ENCODE measurements at regions not wholly inside any gene's neighbourhood (a gene's known extent, or its start where the extent isn't known, plus 50 kb on each side); places are given as distances from the start of the nearest gene placed in this dataset.

DNA sequence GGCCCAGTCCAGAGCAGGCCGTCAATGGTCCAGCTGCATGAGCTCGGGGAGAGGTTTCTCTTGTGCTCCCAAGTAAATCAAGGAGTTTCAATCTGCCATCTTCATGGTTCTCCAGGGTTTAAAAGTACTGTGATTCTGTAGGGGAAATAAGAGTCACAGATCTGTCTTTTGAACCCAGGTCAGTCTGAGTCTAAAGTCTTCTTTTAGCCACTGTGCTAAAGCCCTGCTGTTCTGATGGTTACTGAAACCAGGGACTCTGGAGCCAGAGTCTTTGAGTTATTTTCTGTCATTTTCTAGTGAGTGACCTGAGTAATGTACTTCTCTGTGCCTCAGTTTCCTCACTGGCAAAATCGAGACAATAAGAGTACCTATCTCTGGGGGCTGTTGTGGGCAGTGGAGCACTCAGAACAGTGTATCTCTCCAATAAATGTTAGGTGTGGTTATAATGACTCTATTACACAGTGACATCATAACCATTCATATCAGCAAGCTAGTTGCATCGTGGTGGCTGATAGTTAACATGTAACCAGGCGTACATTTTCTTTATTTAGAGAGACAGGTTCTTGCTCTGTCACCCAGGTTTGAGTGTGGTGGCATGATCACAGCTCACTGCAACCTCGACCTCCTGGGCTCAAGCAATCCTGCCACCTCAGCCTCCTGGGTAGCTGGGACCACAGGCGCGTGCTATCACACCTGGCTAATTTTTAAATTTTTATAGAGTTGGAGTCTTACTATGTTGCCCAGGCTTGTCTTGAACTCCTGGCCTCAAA is 74.6 kb upstream of the KCNG1 start:
- H3K4me3 ChIP-seq (ENCODE audit: insufficient read depth, low read length): no peak overlapping the region
- no peaks in the 10 kb centered on the region for H3K4me1 ChIP-seq (ENCODE audit: insufficient read depth, low read length)
- H3K9me3 ChIP-seq (ENCODE audit: low read depth, low read length): no peaks in the 10 kb centered on the region
- H4K20me1 ChIP-seq (ENCODE audit: insufficient read depth, low read length): no peaks in the 10 kb centered on the region
- no peak for DNase-seq (ENCODE audit: insufficient read length, low spot score, missing footprints)
- H3K79me2 ChIP-seq (ENCODE audit: insufficient read depth, low read length): no peaks in the 10 kb centered on the region
- H3K27me3 ChIP-seq (ENCODE audit: insufficient read depth, low read length): peaks cover 68% of the 10 kb centered on the region
- H2AFZ ChIP-seq (ENCODE audit: low read length): no peak overlapping the region
- no peaks in the 10 kb centered on the region for H3K36me3 ChIP-seq (ENCODE audit: insufficient read depth, low read length)
- H3K4me2 ChIP-seq (ENCODE audit: insufficient read depth, low read length): no peak overlapping the region
- TF ChIP-seq, protein P1, sequence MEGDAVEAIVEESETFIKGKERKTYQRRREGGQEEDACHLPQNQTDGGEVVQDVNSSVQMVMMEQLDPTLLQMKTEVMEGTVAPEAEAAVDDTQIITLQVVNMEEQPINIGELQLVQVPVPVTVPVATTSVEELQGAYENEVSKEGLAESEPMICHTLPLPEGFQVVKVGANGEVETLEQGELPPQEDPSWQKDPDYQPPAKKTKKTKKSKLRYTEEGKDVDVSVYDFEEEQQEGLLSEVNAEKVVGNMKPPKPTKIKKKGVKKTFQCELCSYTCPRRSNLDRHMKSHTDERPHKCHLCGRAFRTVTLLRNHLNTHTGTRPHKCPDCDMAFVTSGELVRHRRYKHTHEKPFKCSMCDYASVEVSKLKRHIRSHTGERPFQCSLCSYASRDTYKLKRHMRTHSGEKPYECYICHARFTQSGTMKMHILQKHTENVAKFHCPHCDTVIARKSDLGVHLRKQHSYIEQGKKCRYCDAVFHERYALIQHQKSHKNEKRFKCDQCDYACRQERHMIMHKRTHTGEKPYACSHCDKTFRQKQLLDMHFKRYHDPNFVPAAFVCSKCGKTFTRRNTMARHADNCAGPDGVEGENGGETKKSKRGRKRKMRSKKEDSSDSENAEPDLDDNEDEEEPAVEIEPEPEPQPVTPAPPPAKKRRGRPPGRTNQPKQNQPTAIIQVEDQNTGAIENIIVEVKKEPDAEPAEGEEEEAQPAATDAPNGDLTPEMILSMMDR (IDR thresholded peaks at IDR 0.05; ENCODE audit: extremely low read depth, low read depth, low read length): no peak
- no peak overlapping the region for H3K27ac ChIP-seq (ENCODE audit: low read depth, low read length)

DNA sequence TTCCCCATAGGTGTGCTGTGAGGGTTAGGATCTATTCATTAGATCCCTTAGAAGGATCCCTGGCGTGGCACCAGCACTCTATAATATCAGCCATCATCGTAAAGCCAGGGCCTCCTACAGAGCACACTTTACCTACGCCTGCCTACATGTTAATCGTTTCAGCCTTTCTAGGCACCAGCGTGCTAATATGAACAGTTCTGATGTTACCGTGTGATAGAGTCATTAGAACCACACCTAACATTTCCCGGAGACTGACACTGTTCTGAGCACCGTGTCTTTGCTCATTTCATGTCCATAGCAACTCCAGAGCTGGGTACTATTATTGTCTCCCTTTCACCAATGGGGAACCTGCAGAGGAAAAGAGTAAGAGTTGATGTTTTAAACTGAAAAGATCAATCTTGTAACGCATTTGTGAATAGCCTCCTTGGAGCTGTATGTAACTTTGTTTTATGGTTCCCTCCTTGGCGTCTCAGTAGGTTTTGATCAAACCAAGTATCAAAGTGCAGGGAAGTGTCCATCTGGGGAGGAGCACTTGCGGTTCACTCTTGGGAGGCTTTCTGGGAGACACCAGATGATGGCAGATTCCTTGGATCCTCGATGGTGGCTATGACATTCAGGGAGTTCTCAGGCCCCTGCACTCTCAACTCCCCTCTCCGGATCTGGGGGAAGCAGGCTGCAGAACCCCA is 73.8 kb upstream of the KCNG1 start:
- Histone ChIP-seq H3K36me3 (ENCODE audit: insufficient read depth, low read length) (no peaks in the 10 kb centered on the region), H4K20me1 (ENCODE audit: insufficient read depth, low read length) (no peaks in the 10 kb centered on the region), H3K79me2 (ENCODE audit: insufficient read depth, low read length) (no peaks in the 10 kb centered on the region), H3K9me3 (ENCODE audit: low read depth, low read length) (no peaks in the 10 kb centered on the region), H3K4me1 (ENCODE audit: insufficient read depth, low read length) (no peaks in the 10 kb centered on the region), H2AFZ (ENCODE audit: low read length) (no peak overlapping the region), H3K27ac (ENCODE audit: low read depth, low read length) (no peak overlapping the region), H3K4me2 (ENCODE audit: insufficient read depth, low read length) (no peak overlapping the region), H3K4me3 (ENCODE audit: insufficient read depth, low read length) (no peak overlapping the region), H3K27me3 (ENCODE audit: insufficient read depth, low read length) (peaks cover 76% of the 10 kb centered on the region)
- TF ChIP-seq, protein P1 (IDR thresholded peaks at IDR 0.05; ENCODE audit: extremely low read depth, low read depth, low read length): no peak
- no peak for DNase-seq (ENCODE audit: insufficient read length, low spot score, missing footprints)

DNA sequence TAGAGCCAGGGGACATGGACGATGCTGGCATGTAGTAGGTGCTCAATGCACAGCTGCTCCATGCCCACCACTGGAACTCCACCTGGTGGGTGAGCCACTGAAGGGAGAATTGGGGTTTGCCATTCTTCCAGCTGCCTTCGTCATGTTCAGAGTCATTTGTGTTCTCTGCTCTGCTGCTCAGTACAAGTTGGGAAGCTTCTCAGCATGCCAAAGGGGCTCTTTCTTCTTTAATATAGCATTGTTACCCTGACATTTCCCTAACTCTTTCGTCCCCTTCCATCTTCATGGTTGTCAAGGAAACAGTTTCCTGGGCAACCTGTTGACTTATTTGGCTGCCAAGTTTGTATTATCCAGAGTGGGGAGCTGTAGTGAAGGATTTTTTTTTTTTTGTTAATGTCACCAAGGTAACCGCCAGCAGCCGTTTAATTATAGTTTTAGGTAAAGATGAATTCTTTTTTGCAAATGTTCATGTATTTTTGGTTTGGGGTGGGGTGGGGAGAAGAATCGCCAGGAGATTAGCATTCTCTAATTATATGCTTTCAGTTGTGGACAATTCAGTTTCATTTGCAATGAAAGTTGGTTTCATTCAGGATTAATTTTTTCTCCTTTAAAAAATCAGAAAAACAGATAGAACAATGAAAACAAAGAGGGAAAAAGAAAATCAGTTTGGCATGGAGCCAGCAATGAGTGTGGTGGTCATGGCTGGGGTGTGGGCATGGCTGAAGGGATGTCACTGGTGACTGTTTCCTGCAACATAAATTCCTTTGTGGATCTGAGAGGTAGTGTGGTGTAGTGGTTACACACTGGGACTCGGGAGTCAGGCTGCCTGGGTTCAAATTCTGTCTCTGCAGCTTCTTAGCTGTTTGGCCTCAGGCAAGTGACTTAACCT is 73.0 kb upstream of the KCNG1 start:
- no peaks in the 10 kb centered on the region for H3K4me1 ChIP-seq (ENCODE audit: insufficient read depth, low read length)
- no peak overlapping the region for H2AFZ ChIP-seq (ENCODE audit: low read length)
- H4K20me1 ChIP-seq (ENCODE audit: insufficient read depth, low read length): no peaks in the 10 kb centered on the region
- H3K9me3 ChIP-seq (ENCODE audit: low read depth, low read length): no peaks in the 10 kb centered on the region
- TF ChIP-seq, protein P1 (IDR thresholded peaks at IDR 0.05; ENCODE audit: extremely low read depth, low read depth, low read length): no peak
- DNase-seq (ENCODE audit: insufficient read length, low spot score, missing footprints): peak; percentile 32
- H3K4me3 ChIP-seq (ENCODE audit: insufficient read depth, low read length): no peak overlapping the region
- no peaks in the 10 kb centered on the region for H3K36me3 ChIP-seq (ENCODE audit: insufficient read depth, low read length)
- no peak overlapping the region for H3K27ac ChIP-seq (ENCODE audit: low read depth, low read length)
- H3K4me2 ChIP-seq (ENCODE audit: insufficient read depth, low read length): no peak overlapping the region
- peaks cover 84% of the 10 kb centered on the region for H3K27me3 ChIP-seq (ENCODE audit: insufficient read depth, low read length)
- H3K79me2 ChIP-seq (ENCODE audit: insufficient read depth, low read length): no peaks in the 10 kb centered on the region

Measured in osteoblast (primary cell).